GM23338 (cell line): ENCODE measurements at regions not wholly inside any gene's neighbourhood (a gene's known extent, or its start where the extent isn't known, plus 50 kb on each side); places are given as distances from the start of the nearest gene placed in this dataset.

Experiments
- CREB1 ChIP-seq: fragments of 250-450 bp; sonication (Bioruptor Pico); IDR thresholded peaks from 2 replicates; pipeline ENCODE4 v1.5.0; 2020; ENCODE audit warnings: low read depth, mild to moderate bottlenecking, moderate library complexity
- EZH2 ChIP-seq: fragments of 200-600 bp; sonication (generic); IDR thresholded peaks from one replicate; pipeline ENCODE4 v1.8.0; 2017; ENCODE audit warnings: antibody characterized with exemption, mild to moderate bottlenecking, low read depth; ENCODE audit not compliant: unreplicated experiment
- EZH2phosphoT487 ChIP-seq: fragments of 200-600 bp; sonication (generic); IDR thresholded peaks from one replicate; pipeline ENCODE4 v1.8.1; 2018; ENCODE audit warnings: antibody characterized with exemption; ENCODE audit not compliant: unreplicated experiment
- JUNB ChIP-seq: IDR thresholded peaks from one replicate; pipeline ENCODE4 v1.6.1; 2016; ENCODE audit warnings: antibody characterized with exemption; ENCODE audit not compliant: unreplicated experiment
- POLR2AphosphoS5 ChIP-seq: IDR thresholded peaks from 2 replicates; pipeline ENCODE4 v1.6.1; 2016; ENCODE audit warnings: antibody characterized with exemption, low read depth
- ZNF114 ChIP-seq: fragments of 250-450 bp; sonication (Bioruptor Pico); IDR thresholded peaks from 2 replicates; pipeline ENCODE4 v1.5.0; 2020; ENCODE audit warnings: mild to moderate bottlenecking, moderate library complexity
- ZNF331 ChIP-seq: fragments of 250-450 bp; sonication (Bioruptor Pico); IDR thresholded peaks from 2 replicates; pipeline ENCODE4 v1.5.0; 2020; ENCODE audit warnings: low read depth, mild to moderate bottlenecking, moderate library complexity
- TF ChIP-seq, protein P1 (sequence below), 2 experiments: fragments of 200-600 bp in 1 of 2; sonication (generic) in 1 of 2; conservative IDR thresholded peaks; 2 replicates each; pipeline versions ENCODE4 v1.5.1 to v1.6.1; 2016 to 2017; ENCODE audit warnings: antibody characterized with exemption in 2 of 2, low read depth in 2 of 2, mild to moderate bottlenecking in 2 of 2, moderate library complexity in 1 of 2
- TF ChIP-seq, protein P2 (sequence below): IDR thresholded peaks from one replicate; pipeline ENCODE4 v1.6.1; 2018; ENCODE audit warnings: antibody characterized with exemption; ENCODE audit not compliant: unreplicated experiment
- TF ChIP-seq, protein P3 (sequence below): fragments of 250-450 bp; sonication (Bioruptor Pico); IDR thresholded peaks from 2 replicates; pipeline ENCODE4 v1.5.0; 2020; ENCODE audit warnings: mild to moderate bottlenecking, moderate library complexity
- TF ChIP-seq, protein P4 (sequence below): IDR thresholded peaks from 2 replicates; pipeline ENCODE4 v1.6.1; 2016; ENCODE audit warnings: antibody characterized with exemption

DNA sequence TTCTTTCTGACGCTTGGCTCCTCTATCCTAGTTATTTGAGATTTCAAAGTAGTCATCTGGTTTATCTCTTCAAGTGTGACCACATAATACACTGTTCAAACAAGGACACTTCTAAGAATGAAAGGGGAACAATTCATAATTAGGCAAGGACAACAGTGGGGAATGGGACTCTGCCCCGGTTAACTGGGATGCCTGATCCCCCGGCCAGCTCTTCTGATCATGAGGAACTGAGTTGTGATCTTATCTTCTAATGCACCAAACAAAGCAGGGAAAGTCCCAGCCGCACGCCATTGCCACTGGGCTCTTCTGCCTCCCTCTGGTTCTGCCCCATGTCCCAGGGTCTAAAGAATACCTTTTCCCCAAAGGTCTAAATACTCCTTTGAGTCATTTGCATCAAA, 158.2 kb upstream of the IRF2BP2 start:
- no peak for TF ChIP-seq POLR2AphosphoS5
- TF ChIP-seq, protein P1, sequence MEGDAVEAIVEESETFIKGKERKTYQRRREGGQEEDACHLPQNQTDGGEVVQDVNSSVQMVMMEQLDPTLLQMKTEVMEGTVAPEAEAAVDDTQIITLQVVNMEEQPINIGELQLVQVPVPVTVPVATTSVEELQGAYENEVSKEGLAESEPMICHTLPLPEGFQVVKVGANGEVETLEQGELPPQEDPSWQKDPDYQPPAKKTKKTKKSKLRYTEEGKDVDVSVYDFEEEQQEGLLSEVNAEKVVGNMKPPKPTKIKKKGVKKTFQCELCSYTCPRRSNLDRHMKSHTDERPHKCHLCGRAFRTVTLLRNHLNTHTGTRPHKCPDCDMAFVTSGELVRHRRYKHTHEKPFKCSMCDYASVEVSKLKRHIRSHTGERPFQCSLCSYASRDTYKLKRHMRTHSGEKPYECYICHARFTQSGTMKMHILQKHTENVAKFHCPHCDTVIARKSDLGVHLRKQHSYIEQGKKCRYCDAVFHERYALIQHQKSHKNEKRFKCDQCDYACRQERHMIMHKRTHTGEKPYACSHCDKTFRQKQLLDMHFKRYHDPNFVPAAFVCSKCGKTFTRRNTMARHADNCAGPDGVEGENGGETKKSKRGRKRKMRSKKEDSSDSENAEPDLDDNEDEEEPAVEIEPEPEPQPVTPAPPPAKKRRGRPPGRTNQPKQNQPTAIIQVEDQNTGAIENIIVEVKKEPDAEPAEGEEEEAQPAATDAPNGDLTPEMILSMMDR (conservative IDR thresholded peaks at IDR 0.05; ENCODE audit: low read depth in 2 of 2) = no peak
- no peak for TF ChIP-seq EZH2phosphoT487
- TF ChIP-seq, protein P2, sequence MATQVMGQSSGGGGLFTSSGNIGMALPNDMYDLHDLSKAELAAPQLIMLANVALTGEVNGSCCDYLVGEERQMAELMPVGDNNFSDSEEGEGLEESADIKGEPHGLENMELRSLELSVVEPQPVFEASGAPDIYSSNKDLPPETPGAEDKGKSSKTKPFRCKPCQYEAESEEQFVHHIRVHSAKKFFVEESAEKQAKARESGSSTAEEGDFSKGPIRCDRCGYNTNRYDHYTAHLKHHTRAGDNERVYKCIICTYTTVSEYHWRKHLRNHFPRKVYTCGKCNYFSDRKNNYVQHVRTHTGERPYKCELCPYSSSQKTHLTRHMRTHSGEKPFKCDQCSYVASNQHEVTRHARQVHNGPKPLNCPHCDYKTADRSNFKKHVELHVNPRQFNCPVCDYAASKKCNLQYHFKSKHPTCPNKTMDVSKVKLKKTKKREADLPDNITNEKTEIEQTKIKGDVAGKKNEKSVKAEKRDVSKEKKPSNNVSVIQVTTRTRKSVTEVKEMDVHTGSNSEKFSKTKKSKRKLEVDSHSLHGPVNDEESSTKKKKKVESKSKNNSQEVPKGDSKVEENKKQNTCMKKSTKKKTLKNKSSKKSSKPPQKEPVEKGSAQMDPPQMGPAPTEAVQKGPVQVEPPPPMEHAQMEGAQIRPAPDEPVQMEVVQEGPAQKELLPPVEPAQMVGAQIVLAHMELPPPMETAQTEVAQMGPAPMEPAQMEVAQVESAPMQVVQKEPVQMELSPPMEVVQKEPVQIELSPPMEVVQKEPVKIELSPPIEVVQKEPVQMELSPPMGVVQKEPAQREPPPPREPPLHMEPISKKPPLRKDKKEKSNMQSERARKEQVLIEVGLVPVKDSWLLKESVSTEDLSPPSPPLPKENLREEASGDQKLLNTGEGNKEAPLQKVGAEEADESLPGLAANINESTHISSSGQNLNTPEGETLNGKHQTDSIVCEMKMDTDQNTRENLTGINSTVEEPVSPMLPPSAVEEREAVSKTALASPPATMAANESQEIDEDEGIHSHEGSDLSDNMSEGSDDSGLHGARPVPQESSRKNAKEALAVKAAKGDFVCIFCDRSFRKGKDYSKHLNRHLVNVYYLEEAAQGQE = no peak
- TF ChIP-seq, protein P3, sequence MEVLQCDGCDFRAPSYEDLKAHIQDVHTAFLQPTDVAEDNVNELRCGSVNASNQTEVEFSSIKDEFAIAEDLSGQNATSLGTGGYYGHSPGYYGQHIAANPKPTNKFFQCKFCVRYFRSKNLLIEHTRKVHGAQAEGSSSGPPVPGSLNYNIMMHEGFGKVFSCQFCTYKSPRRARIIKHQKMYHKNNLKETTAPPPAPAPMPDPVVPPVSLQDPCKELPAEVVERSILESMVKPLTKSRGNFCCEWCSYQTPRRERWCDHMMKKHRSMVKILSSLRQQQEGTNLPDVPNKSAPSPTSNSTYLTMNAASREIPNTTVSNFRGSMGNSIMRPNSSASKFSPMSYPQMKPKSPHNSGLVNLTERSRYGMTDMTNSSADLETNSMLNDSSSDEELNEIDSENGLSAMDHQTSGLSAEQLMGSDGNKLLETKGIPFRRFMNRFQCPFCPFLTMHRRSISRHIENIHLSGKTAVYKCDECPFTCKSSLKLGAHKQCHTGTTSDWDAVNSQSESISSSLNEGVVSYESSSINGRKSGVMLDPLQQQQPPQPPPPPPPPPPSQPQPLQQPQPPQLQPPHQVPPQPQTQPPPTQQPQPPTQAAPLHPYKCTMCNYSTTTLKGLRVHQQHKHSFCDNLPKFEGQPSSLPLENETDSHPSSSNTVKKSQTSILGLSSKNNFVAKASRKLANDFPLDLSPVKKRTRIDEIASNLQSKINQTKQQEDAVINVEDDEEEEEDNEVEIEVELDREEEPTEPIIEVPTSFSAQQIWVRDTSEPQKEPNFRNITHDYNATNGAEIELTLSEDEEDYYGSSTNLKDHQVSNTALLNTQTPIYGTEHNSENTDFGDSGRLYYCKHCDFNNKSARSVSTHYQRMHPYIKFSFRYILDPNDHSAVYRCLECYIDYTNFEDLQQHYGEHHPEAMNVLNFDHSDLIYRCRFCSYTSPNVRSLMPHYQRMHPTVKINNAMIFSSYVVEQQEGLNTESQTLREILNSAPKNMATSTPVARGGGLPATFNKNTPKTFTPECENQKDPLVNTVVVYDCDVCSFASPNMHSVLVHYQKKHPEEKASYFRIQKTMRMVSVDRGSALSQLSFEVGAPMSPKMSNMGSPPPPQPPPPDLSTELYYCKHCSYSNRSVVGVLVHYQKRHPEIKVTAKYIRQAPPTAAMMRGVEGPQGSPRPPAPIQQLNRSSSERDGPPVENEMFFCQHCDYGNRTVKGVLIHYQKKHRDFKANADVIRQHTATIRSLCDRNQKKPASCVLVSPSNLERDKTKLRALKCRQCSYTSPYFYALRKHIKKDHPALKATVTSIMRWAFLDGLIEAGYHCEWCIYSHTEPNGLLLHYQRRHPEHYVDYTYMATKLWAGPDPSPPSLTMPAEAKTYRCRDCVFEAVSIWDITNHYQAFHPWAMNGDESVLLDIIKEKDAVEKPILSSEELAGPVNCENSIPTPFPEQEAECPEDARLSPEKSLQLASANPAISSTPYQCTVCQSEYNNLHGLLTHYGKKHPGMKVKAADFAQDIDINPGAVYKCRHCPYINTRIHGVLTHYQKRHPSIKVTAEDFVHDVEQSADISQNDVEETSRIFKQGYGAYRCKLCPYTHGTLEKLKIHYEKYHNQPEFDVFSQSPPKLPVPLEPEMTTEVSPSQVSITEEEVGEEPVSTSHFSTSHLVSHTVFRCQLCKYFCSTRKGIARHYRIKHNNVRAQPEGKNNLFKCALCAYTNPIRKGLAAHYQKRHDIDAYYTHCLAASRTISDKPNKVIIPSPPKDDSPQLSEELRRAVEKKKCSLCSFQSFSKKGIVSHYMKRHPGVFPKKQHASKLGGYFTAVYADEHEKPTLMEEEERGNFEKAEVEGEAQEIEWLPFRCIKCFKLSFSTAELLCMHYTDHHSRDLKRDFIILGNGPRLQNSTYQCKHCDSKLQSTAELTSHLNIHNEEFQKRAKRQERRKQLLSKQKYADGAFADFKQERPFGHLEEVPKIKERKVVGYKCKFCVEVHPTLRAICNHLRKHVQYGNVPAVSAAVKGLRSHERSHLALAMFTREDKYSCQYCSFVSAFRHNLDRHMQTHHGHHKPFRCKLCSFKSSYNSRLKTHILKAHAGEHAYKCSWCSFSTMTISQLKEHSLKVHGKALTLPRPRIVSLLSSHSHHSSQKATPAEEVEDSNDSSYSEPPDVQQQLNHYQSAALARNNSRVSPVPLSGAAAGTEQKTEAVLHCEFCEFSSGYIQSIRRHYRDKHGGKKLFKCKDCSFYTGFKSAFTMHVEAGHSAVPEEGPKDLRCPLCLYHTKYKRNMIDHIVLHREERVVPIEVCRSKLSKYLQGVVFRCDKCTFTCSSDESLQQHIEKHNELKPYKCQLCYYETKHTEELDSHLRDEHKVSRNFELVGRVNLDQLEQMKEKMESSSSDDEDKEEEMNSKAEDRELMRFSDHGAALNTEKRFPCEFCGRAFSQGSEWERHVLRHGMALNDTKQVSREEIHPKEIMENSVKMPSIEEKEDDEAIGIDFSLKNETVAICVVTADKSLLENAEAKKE (CRISPR knock-in tag) = no peak
- no peak for TF ChIP-seq JUNB
- TF ChIP-seq EZH2 = no peak
- TF ChIP-seq CREB1 (CRISPR knock-in tag) = no peak
- TF ChIP-seq, protein P4, sequence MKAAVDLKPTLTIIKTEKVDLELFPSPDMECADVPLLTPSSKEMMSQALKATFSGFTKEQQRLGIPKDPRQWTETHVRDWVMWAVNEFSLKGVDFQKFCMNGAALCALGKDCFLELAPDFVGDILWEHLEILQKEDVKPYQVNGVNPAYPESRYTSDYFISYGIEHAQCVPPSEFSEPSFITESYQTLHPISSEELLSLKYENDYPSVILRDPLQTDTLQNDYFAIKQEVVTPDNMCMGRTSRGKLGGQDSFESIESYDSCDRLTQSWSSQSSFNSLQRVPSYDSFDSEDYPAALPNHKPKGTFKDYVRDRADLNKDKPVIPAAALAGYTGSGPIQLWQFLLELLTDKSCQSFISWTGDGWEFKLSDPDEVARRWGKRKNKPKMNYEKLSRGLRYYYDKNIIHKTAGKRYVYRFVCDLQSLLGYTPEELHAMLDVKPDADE = no peak
- TF ChIP-seq ZNF331 = no peak
- TF ChIP-seq ZNF114 (CRISPR knock-in tag) = no peak
